ENCODE measurements at regions not wholly inside any gene's neighbourhood (a gene's known extent, or its start where the extent isn't known, plus 50 kb on each side); places are given as distances from the start of the nearest gene placed in this dataset.

DNA sequence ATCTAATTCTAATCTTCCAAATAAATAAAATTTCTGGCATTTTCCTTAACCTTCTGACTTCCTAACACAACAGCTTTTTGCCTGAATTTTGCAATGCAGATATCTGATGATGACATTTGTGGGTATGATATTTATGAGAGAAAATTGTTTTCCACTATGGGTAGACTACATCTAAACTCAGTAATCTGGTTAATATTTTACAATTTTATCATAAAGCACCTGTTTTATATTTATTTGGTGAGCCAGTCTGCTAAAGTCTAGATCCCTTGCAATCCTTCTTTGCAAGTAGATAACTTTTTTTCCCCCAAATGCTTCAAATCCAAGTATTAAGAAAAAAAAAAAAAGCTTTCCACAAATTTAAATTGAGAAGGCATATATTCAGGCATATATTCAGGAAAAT lies 246.2 kb upstream of the DAB2 start:
- Histone ChIP-seq H3K27me3 (ENCODE audit: control insufficient read depth, insufficient read depth, low read length, poor library complexity, severe bottlenecking) (no peaks in the 10 kb centered on the region), H3K27ac (ENCODE audit: insufficient read depth, low read depth, low read length, poor library complexity, severe bottlenecking) (no peak overlapping the region), H3K36me3 (ENCODE audit: control insufficient read depth, insufficient read depth, low read length) (no peaks in the 10 kb centered on the region), H3K9me3 (ENCODE audit: control insufficient read depth, low read length) (no peaks in the 10 kb centered on the region), H3K4me1 (ENCODE audit: control insufficient read depth, insufficient read depth, low read length) (peaks cover 4% of the 10 kb centered on the region), H3K4me3 (ENCODE audit: insufficient read depth, low read depth, low read length) (no peak overlapping the region)

DNA sequence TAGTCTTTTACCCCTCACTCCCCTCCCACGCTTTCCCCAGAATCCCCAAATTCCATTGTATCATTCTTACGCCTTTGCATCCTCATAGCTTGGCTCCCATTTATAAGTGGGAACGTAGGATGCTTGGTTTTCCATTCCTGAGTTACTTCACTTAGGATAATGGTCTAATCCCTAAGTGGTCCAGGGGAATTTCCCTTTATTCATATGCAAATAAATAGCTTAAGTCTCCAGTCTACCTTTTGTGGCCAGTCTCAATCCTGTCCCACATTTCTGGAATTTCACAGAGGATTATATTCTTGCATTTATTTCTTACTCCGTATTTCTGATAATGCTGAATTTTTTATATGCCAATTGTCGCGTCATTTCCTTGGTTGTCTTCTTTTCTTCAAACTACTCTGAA lies 245.6 kb upstream of the DAB2 start:
- H3K36me3 ChIP-seq (ENCODE audit: control insufficient read depth, insufficient read depth, low read length) = no peaks in the 10 kb centered on the region
- 69 to 76% methylated on average over 6 of the region's 6 CpGs for WGBS, 2 experiments
- H3K27me3 ChIP-seq (ENCODE audit: control insufficient read depth, insufficient read depth, low read length, poor library complexity, severe bottlenecking) = no peaks in the 10 kb centered on the region
- H3K27ac ChIP-seq (ENCODE audit: insufficient read depth, low read depth, low read length, poor library complexity, severe bottlenecking) = no peak overlapping the region
- H3K9me3 ChIP-seq (ENCODE audit: control insufficient read depth, low read length) = no peaks in the 10 kb centered on the region
- H3K4me3 ChIP-seq (ENCODE audit: insufficient read depth, low read depth, low read length) = no peak overlapping the region
- peaks cover 4% of the 10 kb centered on the region for H3K4me1 ChIP-seq (ENCODE audit: control insufficient read depth, insufficient read depth, low read length)

DNA sequence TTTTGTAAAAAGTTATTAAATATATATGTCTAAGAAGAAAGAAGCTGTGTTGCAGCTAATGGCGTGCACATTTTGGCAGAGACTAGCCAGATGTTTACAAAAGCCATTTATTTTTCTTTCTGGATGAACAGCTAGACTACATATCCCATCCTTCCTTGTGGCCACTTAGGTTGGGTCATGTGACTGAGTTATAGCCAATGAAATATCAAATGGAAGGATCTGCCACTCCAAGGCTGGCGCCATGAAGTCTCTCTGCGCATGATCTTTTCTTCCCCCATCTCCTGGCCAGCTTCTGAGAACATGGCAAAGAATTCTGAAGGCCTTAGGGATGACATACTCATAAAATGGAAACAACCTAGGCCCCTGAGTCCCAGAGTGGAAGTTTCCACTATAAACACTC lies 244.2 kb upstream of the DAB2 start:
- H3K27me3 ChIP-seq (ENCODE audit: control insufficient read depth, insufficient read depth, low read length, poor library complexity, severe bottlenecking) = no peaks in the 10 kb centered on the region
- no peaks in the 10 kb centered on the region for H3K36me3 ChIP-seq (ENCODE audit: control insufficient read depth, insufficient read depth, low read length)
- H3K9me3 ChIP-seq (ENCODE audit: control insufficient read depth, low read length) = no peaks in the 10 kb centered on the region
- 93 to 99% methylated on average over 3 of the region's 3 CpGs for WGBS, 2 experiments
- H3K4me3 ChIP-seq (ENCODE audit: insufficient read depth, low read depth, low read length) = no peak overlapping the region
- H3K27ac ChIP-seq (ENCODE audit: insufficient read depth, low read depth, low read length, poor library complexity, severe bottlenecking) = no peak overlapping the region
- H3K4me1 ChIP-seq (ENCODE audit: control insufficient read depth, insufficient read depth, low read length) = peaks cover 4% of the 10 kb centered on the region

DNA sequence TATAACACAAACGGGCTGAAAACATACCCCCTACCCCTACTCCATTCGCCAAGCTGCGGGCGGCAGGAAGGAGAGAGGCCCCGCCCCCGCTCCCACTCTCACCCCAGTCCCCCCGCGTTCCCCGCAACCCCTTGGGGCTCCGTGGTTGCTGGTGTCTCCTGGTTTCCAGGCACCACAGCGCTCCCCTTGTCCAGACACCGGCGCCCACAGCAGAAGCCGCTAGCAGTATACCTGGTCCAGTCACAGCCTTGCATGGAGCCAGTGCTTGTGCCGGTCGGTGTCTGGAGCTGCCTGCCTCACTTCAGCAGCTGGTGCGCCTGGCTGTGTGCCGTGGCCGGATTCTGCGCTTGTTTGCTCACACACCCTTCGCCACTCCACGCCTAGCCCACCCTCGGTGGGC lies 240.5 kb upstream of the DAB2 start:
- WGBS, 2 experiments = 94 to 95% methylated on average over 22 to 23 of the region's 23 CpGs
- H3K36me3 ChIP-seq (ENCODE audit: control insufficient read depth, insufficient read depth, low read length) = no peaks in the 10 kb centered on the region
- no peaks in the 10 kb centered on the region for H3K27me3 ChIP-seq (ENCODE audit: control insufficient read depth, insufficient read depth, low read length, poor library complexity, severe bottlenecking)
- no peak overlapping the region for H3K4me3 ChIP-seq (ENCODE audit: insufficient read depth, low read depth, low read length)
- H3K9me3 ChIP-seq (ENCODE audit: control insufficient read depth, low read length) = no peaks in the 10 kb centered on the region
- peaks cover under 1% of the 10 kb centered on the region for H3K4me1 ChIP-seq (ENCODE audit: control insufficient read depth, insufficient read depth, low read length)
- no peak overlapping the region for H3K27ac ChIP-seq (ENCODE audit: insufficient read depth, low read depth, low read length, poor library complexity, severe bottlenecking)

DNA sequence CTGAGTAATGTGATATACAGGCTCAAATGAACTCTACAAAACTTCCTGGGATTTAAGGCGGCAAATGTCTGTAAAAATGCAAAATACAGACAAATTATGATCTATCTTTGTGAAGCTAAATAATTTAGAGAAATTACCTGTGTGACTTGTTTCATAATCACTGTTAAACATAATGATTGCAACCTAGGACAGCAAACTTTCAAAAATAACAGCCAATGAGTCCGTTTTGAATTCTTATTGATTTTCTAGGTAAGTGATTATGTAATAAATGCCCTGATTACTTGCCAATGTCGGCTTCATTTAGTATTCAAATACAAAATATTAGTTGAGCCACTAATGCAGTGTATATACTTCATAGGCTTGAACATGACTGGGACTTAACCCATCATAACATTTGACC lies 238.2 kb upstream of the DAB2 start:
- 80 to 92% methylated on average over 1 to 2 of the region's 3 CpGs for WGBS, 2 experiments
- Histone ChIP-seq H3K36me3 (ENCODE audit: control insufficient read depth, insufficient read depth, low read length) (no peaks in the 10 kb centered on the region), H3K27ac (ENCODE audit: insufficient read depth, low read depth, low read length, poor library complexity, severe bottlenecking) (no peak overlapping the region), H3K4me3 (ENCODE audit: insufficient read depth, low read depth, low read length) (no peak overlapping the region), H3K4me1 (ENCODE audit: control insufficient read depth, insufficient read depth, low read length) (no peaks in the 10 kb centered on the region), H3K9me3 (ENCODE audit: control insufficient read depth, low read length) (no peaks in the 10 kb centered on the region), H3K27me3 (ENCODE audit: control insufficient read depth, insufficient read depth, low read length, poor library complexity, severe bottlenecking) (no peaks in the 10 kb centered on the region)

DNA sequence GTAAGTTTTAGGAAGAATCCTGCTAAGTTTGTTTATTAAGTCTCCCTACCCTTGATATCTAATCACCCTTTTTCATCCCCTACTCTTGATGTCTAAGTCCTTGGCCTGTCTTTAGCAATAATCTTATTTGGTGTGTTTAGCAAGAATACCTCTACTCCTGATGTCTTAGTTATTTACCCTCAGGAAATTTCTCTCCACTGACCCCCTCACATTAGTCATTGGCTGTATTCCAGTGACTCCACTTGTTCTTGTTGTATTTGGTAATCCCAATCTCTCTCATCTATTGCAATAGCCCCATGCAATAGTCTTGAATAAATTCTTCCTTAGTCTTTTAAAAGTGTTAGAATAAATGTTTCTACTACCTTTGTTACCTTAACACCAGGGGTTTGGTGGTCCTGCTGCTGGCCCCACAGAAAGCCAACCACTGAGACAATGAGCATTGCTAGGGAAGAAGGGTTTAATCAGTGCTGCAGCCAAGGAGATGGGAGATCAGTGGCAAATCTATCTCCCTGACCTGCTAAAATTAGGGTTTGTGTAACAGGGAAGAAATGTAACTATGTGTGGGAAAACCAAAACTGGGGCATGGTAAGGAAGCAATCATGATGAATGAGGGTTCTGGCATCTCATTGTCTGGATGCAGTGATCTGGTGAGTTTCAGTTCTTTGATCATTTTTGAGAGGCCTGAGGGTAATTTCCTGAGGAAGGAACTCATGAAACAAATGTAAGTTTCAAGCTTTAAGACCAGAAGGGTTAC lies 236.4 kb upstream of the DAB2 start:
- H3K27ac ChIP-seq (ENCODE audit: insufficient read depth, low read depth, low read length, poor library complexity, severe bottlenecking) = no peak overlapping the region

DNA sequence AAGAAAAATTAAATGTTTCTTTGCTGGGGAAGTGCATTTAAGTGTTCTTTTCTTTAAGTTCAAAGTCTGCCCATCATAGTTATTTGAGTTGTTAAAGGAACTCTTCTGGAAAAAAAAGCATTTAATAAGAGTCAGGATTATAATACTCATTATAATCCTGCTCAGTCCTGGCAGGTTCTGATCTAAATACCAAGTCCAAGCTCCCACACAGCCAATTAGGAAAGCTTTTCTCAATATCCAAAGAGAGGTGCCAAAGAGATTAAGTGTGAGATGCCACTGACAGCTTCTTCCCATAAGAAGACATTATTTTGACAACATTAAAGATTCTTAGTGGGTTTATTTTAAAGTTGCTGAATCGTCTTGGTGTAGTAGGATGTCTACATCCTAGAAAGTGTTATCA lies 235.2 kb upstream of the DAB2 start:
- WGBS, 2 experiments = 100% methylated on average over 1 of the region's 1 CpG; no CpG with 5 or more reads in 1 of the 2 experiments
- no peaks in the 10 kb centered on the region for H3K4me1 ChIP-seq (ENCODE audit: control insufficient read depth, insufficient read depth, low read length)

More for the DNA sequence above, 236.4 kb upstream of the DAB2 start:
- Histone ChIP-seq H3K4me3 (ENCODE audit: insufficient read depth, low read depth, low read length) (no peak overlapping the region), H3K27me3 (ENCODE audit: control insufficient read depth, insufficient read depth, low read length, poor library complexity, severe bottlenecking) (no peaks in the 10 kb centered on the region), H3K36me3 (ENCODE audit: control insufficient read depth, insufficient read depth, low read length) (no peaks in the 10 kb centered on the region), H3K4me1 (ENCODE audit: control insufficient read depth, insufficient read depth, low read length) (no peaks in the 10 kb centered on the region), H3K9me3 (ENCODE audit: control insufficient read depth, low read length) (no peaks in the 10 kb centered on the region)

DNA sequence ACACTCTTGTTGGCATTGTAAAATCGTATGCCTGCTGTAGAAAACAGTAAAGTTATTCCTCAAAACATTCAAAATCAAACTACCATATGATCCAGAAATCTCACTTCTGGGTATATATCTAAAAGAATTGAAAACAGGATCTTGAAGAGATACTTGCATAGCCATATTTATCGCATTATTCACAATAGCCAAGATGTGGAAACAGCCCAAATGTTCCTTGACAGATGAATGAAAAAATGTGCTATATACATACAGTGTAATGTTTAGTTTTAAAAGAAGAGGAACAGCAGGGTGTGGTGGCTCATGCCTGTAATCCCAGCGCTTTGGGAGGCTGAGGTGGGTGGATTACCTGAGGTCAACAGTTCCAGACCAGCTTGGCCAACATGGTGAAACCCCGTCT lies 234.1 kb upstream of the DAB2 start:
- H3K27ac ChIP-seq (ENCODE audit: insufficient read depth, low read depth, low read length, poor library complexity, severe bottlenecking) = no peak overlapping the region
- no peak overlapping the region for H3K4me3 ChIP-seq (ENCODE audit: insufficient read depth, low read depth, low read length)
- WGBS, 2 experiments = 98 to 100% methylated on average over 2 to 3 of the region's 4 CpGs
- H3K36me3 ChIP-seq (ENCODE audit: control insufficient read depth, insufficient read depth, low read length) = no peaks in the 10 kb centered on the region
- no peaks in the 10 kb centered on the region for H3K4me1 ChIP-seq (ENCODE audit: control insufficient read depth, insufficient read depth, low read length)
- H3K9me3 ChIP-seq (ENCODE audit: control insufficient read depth, low read length) = no peaks in the 10 kb centered on the region
- no peaks in the 10 kb centered on the region for H3K27me3 ChIP-seq (ENCODE audit: control insufficient read depth, insufficient read depth, low read length, poor library complexity, severe bottlenecking)

More for the DNA sequence above, 235.2 kb upstream of the DAB2 start:
- no peaks in the 10 kb centered on the region for H3K27me3 ChIP-seq (ENCODE audit: control insufficient read depth, insufficient read depth, low read length, poor library complexity, severe bottlenecking)
- H3K36me3 ChIP-seq (ENCODE audit: control insufficient read depth, insufficient read depth, low read length) = no peaks in the 10 kb centered on the region
- H3K27ac ChIP-seq (ENCODE audit: insufficient read depth, low read depth, low read length, poor library complexity, severe bottlenecking) = no peak overlapping the region
- no peaks in the 10 kb centered on the region for H3K9me3 ChIP-seq (ENCODE audit: control insufficient read depth, low read length)
- H3K4me3 ChIP-seq (ENCODE audit: insufficient read depth, low read depth, low read length) = no peak overlapping the region

DNA sequence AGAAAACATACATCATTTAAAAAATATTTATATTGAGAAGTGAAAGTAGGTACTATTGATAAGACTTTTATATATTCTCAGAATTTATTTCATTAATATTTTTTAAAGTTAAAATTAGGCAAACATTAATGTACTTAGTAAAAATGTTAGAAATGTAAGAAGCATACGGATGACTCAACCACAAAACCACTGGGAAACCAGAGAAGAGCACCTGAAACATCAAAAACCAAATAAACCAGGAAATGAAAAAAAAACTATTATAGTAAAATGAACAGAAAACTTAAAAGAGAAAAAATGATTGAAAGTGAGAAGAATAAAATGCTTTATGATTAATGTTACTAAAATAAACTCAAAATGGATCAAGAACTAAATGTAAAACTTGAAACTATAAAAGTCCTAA lies 233.2 kb upstream of the DAB2 start:
- Histone ChIP-seq H3K27me3 (ENCODE audit: control insufficient read depth, insufficient read depth, low read length, poor library complexity, severe bottlenecking) (no peaks in the 10 kb centered on the region), H3K36me3 (ENCODE audit: control insufficient read depth, insufficient read depth, low read length) (no peaks in the 10 kb centered on the region), H3K4me3 (ENCODE audit: insufficient read depth, low read depth, low read length) (no peak overlapping the region), H3K9me3 (ENCODE audit: control insufficient read depth, low read length) (no peaks in the 10 kb centered on the region), H3K4me1 (ENCODE audit: control insufficient read depth, insufficient read depth, low read length) (no peaks in the 10 kb centered on the region), H3K27ac (ENCODE audit: insufficient read depth, low read depth, low read length, poor library complexity, severe bottlenecking) (no peak overlapping the region)
- WGBS, 2 experiments = 100% methylated on average over 1 of the region's 1 CpG; no CpG with 5 or more reads in 1 of the 2 experiments

DNA sequence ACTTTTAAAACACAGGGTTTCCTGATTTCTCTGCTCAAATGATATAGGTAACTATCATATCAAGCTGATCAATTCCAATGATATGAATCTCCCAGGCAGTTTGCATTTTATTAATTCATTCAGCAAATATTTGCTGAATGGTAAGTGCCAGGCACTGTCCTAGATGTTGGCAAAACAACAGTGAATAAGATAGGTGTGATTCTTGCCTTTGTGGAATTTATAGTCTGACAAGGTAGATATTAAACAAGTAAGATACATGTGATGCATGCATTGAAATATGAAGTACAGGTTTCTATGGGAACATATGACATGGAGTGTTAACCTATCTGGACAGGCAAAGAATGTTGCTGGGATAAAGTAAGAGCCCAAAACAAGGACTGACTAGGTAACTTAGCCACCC lies 231.8 kb upstream of the DAB2 start:
- H3K36me3 ChIP-seq (ENCODE audit: control insufficient read depth, insufficient read depth, low read length) = no peaks in the 10 kb centered on the region
- no peaks in the 10 kb centered on the region for H3K9me3 ChIP-seq (ENCODE audit: control insufficient read depth, low read length)
- H3K4me1 ChIP-seq (ENCODE audit: control insufficient read depth, insufficient read depth, low read length) = no peaks in the 10 kb centered on the region
- no peak overlapping the region for H3K27ac ChIP-seq (ENCODE audit: insufficient read depth, low read depth, low read length, poor library complexity, severe bottlenecking)
- H3K27me3 ChIP-seq (ENCODE audit: control insufficient read depth, insufficient read depth, low read length, poor library complexity, severe bottlenecking) = no peaks in the 10 kb centered on the region
- H3K4me3 ChIP-seq (ENCODE audit: insufficient read depth, low read depth, low read length) = no peak overlapping the region

DNA sequence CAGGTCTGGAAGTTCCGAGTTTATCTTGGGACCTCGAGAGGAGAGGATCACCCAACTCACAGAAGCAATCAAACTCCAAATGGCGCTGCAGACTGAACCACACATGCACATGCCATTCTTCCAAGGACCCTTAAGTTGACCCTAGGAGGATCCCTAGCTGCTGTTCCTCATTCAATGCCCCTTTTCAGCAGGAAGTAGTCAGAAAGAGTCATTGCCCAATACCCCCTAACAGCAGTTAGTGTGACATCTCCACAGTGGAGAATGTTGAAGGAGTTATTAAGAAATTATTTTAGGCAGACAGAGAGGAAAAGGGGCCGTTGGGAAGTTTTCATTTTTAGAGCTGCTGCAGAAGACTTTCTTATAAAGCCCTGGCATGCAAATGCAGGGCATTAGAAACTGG lies 229.9 kb upstream of the DAB2 start:
- H3K36me3 ChIP-seq (ENCODE audit: control insufficient read depth, insufficient read depth, low read length) = no peaks in the 10 kb centered on the region
- H3K4me1 ChIP-seq (ENCODE audit: control insufficient read depth, insufficient read depth, low read length) = no peaks in the 10 kb centered on the region
- no peaks in the 10 kb centered on the region for H3K9me3 ChIP-seq (ENCODE audit: control insufficient read depth, low read length)
- H3K27ac ChIP-seq (ENCODE audit: insufficient read depth, low read depth, low read length, poor library complexity, severe bottlenecking) = no peak overlapping the region
- no peak overlapping the region for H3K4me3 ChIP-seq (ENCODE audit: insufficient read depth, low read depth, low read length)
- 94 to 97% methylated on average over 4 of the region's 4 CpGs for WGBS, 2 experiments
- no peaks in the 10 kb centered on the region for H3K27me3 ChIP-seq (ENCODE audit: control insufficient read depth, insufficient read depth, low read length, poor library complexity, severe bottlenecking)

Data from ectodermal cell (in vitro differentiated cells).